HepG2 (cell line): ENCODE measurements at regions not wholly inside any gene's neighbourhood (a gene's known extent, or its start where the extent isn't known, plus 50 kb on each side); places are given as distances from the start of the nearest gene placed in this dataset.

Source experiments
- ATAC-seq: fragments of 200-7000 bp; cut with Tn5 transposase; 3 replicates; pipeline ENCODE4 v1.9.1; 2020; ENCODE audit warnings: mild to moderate bottlenecking, moderate library complexity
- BruUV-seq: library from RNA; stranded (reverse); fragments of 400-500 nt; replicated peaks from 2 replicates; lab custom pipeline; 2021; lab: Mats Ljungman, UMichigan
- CTCF ChIA-PET: fragments of 300-600 bp; formaldehyde crosslinking; extraction: SDS; loops from one replicate; lab custom pipeline; 2021; ENCODE audit warnings: low total read pairs, inconsistent platforms, low intra/inter-chr PET ratio; lab: Yijun Ruan, JAX
- POLR2A ChIA-PET: fragments of 350-600 bp; sonication (Branson Sonifier 250); formaldehyde crosslinking; loops from one replicate; lab custom pipeline; 2020; ENCODE audit warnings: antibody characterized with exemption, inconsistent platforms; lab: Yijun Ruan, JAX
- DNase-seq: peaks from one replicate; pipeline ENCODE4 v3.0.0-alpha.2; 2015; ENCODE audit warnings: low spot score
- FAIRE-seq: peaks from 3 replicates; lab custom pipeline; 2011; peaks lifted over from hg19 to GRCh38; lab: Jason Lieb, UNC
- H2AFZ ChIP-seq: one replicate; pipeline ENCODE4 v1.6.1; 2011; ENCODE audit warnings: low read length, inconsistent platforms
- H3K27ac ChIP-seq: fragments of 300-600 bp; 3 replicates; pipeline ENCODE4 v1.8.0; 2011; ENCODE audit warnings: mixed run types, mild to moderate bottlenecking, mixed read lengths, low read length, inconsistent platforms; ENCODE audit not compliant: insufficient read depth; ENCODE audit errors: extremely low read length
- H3K27me3 ChIP-seq, 2 experiments: fragments of 200-600 bp in 1 of 2; 2 replicates in 1 of 2; 3 replicates in 1 of 2; pipeline versions ENCODE4 v1.6.0 to v1.8.0; 2011; ENCODE audit warnings: low read length in 2 of 2, mild to moderate bottlenecking in 2 of 2, moderate library complexity in 2 of 2, inconsistent platforms in 1 of 2; ENCODE audit not compliant: insufficient read depth in 2 of 2, control insufficient read depth in 1 of 2
- H3K36me3 ChIP-seq, 2 experiments: fragments of 200-600 bp in 1 of 2; replicated peaks in 1 of 2; 2 replicates in 1 of 2; 3 replicates in 1 of 2; pipeline versions ENCODE4 v1.5.1 to v1.8.0; 2011; ENCODE audit warnings: low read length in 2 of 2, inconsistent platforms in 1 of 2; ENCODE audit not compliant: insufficient read depth in 2 of 2, control insufficient read depth in 1 of 2
- H3K4me1 ChIP-seq: 2 replicates; pipeline ENCODE4 v1.5.1; 2012; ENCODE audit warnings: low read length, inconsistent platforms; ENCODE audit not compliant: insufficient read depth
- H3K4me2 ChIP-seq: 2 replicates; pipeline ENCODE4 v1.6.0; 2011; ENCODE audit warnings: low read depth, low read length, inconsistent platforms
- H3K4me3 ChIP-seq, 3 experiments: fragments of 200-600 bp in 1 of 3; sonication (generic), shearing (Covaris generic) in 1 of 3; replicated peaks in 1 of 3; 2 replicates each; pipeline ENCODE4 v1.5.1; 2011 to 2016; ENCODE audit warnings: low read length in 3 of 3, inconsistent platforms in 2 of 3, low read depth in 2 of 3, mild to moderate bottlenecking in 2 of 3, control low read depth in 1 of 3, mixed read lengths in 1 of 3; ENCODE audit not compliant: insufficient read depth in 1 of 3
- H3K79me2 ChIP-seq: one replicate; pipeline ENCODE4 v1.6.1; 2011; ENCODE audit warnings: low read length, inconsistent platforms; ENCODE audit not compliant: insufficient read depth
- H3K9ac ChIP-seq: 2 replicates; pipeline ENCODE4 v1.6.0; 2011; ENCODE audit warnings: mild to moderate bottlenecking, low read depth, low read length, inconsistent platforms; ENCODE audit not compliant: insufficient read depth
- H3K9me3 ChIP-seq: 2 replicates; pipeline ENCODE4 v1.5.1; 2012; ENCODE audit warnings: mild to moderate bottlenecking, low read length
- H4K20me1 ChIP-seq: 2 replicates; pipeline ENCODE4 v1.6.0; 2011; ENCODE audit warnings: inconsistent platforms, mild to moderate bottlenecking, low read length, moderate library complexity; ENCODE audit not compliant: insufficient read depth
- CBX5 ChIP-seq: sonication (generic); formaldehyde crosslinking; IDR thresholded peaks from 2 replicates; pipeline ENCODE4 v1.4.0; 2020; ENCODE audit warnings: missing genetic modification reagents, borderline replicate concordance
- NKX3-1 ChIP-seq: sonication (generic); formaldehyde crosslinking; IDR thresholded peaks from 2 replicates; pipeline ENCODE4 v1.5.0; 2020; ENCODE audit warnings: missing genetic modification reagents
- ZNF136 ChIP-seq: sonication (generic); formaldehyde crosslinking; IDR thresholded peaks from 2 replicates; pipeline ENCODE4 v1.8.1; 2022; ENCODE audit warnings: low read depth, mild to moderate bottlenecking, moderate library complexity, missing genetic modification reagents
- ZNF234 ChIP-seq: sonication (generic); formaldehyde crosslinking; conservative IDR thresholded peaks from 2 replicates; pipeline ENCODE4 v1.5.1; 2020; ENCODE audit warnings: mild to moderate bottlenecking, missing genetic modification reagents
- ZNF331 ChIP-seq: sonication (generic); formaldehyde crosslinking; IDR thresholded peaks from 2 replicates; pipeline ENCODE4 v1.4.0; 2020; ENCODE audit warnings: missing genetic modification reagents
- ZNF383 ChIP-seq: sonication (generic); formaldehyde crosslinking; IDR thresholded peaks from 2 replicates; pipeline ENCODE4 v1.4.0; 2020; ENCODE audit warnings: missing genetic modification reagents, mild to moderate bottlenecking, borderline replicate concordance
- ZNF577 ChIP-seq: sonication (generic); formaldehyde crosslinking; IDR thresholded peaks from 2 replicates; pipeline ENCODE4 v1.4.0; 2020; ENCODE audit warnings: mild to moderate bottlenecking, low read depth, missing genetic modification reagents, borderline replicate concordance
- WGBS: methylation state at CpG from one replicate; pipeline ENCODE4 v1.1.6; 2017; ENCODE audit warnings: low lambda C conversion rate; 5-methylcytosine and 5-hydroxymethylcytosine counted together
- in situ Hi-C: cut with HindIII; loops from 2 replicates; pipeline ENCODE4 v1.10.0; 2017; ENCODE audit warnings: low pct_unique_long_range_greater_than_20kb; ENCODE audit not compliant: extremely low pct_ligation_motif_present
- intact Hi-C: fragments of 100-400 bp; cut with micrococcal nuclease; formaldehyde crosslinking; loops from one replicate; pipeline ENCODE4 v1.10.0; 2022; ENCODE audit not compliant: unreplicated experiment
- TF ChIP-seq, protein P1 (sequence below): sonication (generic); formaldehyde crosslinking; IDR thresholded peaks from 2 replicates; pipeline ENCODE4 v1.5.1; 2020; ENCODE audit warnings: missing genetic modification reagents, mild to moderate bottlenecking, borderline replicate concordance
- TF ChIP-seq, protein P2 (sequence below): sonication (generic); formaldehyde crosslinking; IDR thresholded peaks from 2 replicates; pipeline ENCODE4 v1.4.0; 2020; ENCODE audit warnings: missing genetic modification reagents, borderline replicate concordance

DNA sequence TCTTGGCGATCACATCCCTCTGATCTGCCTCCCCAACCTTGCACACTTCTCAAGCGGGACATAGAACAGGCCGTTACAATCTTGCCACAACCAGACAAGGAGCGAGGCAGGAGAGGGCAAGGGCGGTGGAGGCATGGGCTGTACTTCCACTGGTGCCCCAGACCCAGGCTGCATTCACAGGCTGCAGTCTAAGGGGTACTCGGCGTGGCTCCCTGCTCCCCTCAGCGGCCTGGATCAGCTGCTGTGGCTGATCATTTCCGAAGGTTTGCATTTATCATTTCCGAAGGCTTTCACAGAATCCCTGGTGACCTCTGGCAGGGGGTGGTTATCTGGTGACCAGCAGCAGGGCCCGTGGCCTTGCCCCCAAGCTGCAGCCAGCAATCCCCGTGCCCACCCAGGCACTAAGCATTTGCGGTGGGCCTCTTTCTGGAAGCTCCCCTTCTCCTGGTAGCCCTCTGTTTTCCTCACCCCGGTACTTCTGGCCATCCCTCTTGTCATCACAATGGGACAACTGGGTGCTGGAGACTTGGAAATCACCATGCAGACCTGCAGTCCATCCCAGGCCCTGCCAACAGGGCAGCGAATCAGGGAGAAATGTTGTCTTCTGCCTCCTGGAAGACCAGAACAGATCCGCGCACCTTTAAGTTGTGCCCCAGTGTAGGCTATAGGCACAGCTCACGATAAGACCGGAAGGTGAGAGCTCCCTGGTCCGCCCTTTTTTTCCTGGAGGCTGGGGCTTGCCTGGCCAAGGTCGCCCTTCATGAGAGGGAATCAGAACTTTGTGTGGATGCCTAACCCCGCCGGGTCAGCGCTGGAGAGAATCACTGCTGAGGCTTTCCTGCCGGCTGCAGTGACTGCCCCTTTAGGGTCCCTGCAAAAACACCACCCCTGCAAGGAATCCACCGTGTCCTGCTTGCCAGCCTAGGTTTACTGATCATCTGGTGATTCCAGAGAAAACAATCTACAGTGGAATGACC is 1739.1 kb downstream of the TP53TG3F start:
- TF ChIP-seq, protein P1, sequence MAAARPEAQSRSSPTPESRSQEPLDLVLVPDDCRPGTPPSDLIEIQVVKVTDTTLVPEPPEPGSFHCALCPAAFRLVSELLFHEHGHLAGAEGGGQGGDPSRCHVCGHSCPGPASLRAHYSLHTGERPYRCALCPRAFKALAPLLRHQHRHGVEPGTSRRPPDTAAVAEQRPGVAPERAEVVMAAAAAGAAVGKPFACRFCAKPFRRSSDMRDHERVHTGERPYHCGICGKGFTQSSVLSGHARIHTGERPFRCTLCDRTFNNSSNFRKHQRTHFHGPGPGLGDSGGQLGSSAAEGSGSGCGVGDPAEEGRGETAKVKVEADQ (CRISPR knock-in tag), result no peak
- TF ChIP-seq, all 625 proteins: peak for 0
- H3K27me3 ChIP-seq, result 0 out of 5 replicates have a peak, but pooled peaks cover 0 to 1% of the 10 kb centered on the region in 2 experiments
- H3K4me1 ChIP-seq, result no peaks in the 10 kb centered on the region
- H3K36me3 ChIP-seq, result no peaks in the 10 kb centered on the region
- DNase-seq (no peak), ATAC-seq (no peak), FAIRE-seq (no peak)
- H4K20me1 ChIP-seq, result no peaks in the 10 kb centered on the region
- H3K9me3 ChIP-seq, result peaks cover 84% of the 10 kb centered on the region
- ChIA-PET POLR2A (no interaction called here), CTCF (no interaction called here)
- no peak overlapping the region for H3K4me2 ChIP-seq
- in situ Hi-C loops (no loop called here), intact Hi-C loops (no loop called here)
- no peak overlapping the region for H3K27ac ChIP-seq
- H3K9ac ChIP-seq, result no peak overlapping the region
- H3K79me2 ChIP-seq, result no peaks in the 10 kb centered on the region
- no peak overlapping the region for H3K4me3 ChIP-seq
- H2AFZ ChIP-seq, result no peak overlapping the region
- 37% methylated on average over 20 of the region's 26 CpGs for WGBS
- BruUV-seq, result no TSS peak

DNA sequence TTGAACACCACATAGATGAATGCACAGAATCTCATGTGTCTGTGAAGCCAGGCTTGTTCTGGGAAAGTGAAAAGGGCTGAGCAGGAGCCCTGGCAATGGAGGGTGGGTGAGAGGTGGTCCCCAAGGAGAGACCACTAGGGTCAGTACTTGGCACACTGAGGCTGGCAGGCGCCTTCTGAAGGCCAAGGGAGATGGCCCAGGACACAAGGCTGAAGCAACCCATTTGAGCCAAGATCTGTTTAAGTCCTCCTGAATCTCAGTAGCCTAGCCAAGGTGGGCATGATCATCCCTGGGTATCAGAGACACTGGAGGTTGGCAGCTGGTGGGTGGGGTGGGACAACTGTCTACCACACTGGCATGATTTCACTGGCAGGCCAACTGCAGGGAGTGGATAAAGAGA is 1741.2 kb downstream of the TP53TG3F start:
- H3K4me1 ChIP-seq, result no peaks in the 10 kb centered on the region
- no TSS peak for BruUV-seq
- H3K4me3 ChIP-seq, result no peak overlapping the region
- no peak overlapping the region for H3K27ac ChIP-seq
- H3K4me2 ChIP-seq, result no peak overlapping the region
- H3K79me2 ChIP-seq, result no peaks in the 10 kb centered on the region
- H3K36me3 ChIP-seq, result no peaks in the 10 kb centered on the region
- H4K20me1 ChIP-seq, result no peaks in the 10 kb centered on the region
- POLR2A ChIA-PET, result no interaction called here
- in situ Hi-C loops (no loop called here), intact Hi-C loops (no loop called here)
- FAIRE-seq, result no peak
- 0 out of 5 replicates have a peak, but pooled peaks cover 0 to 1% of the 10 kb centered on the region in 2 experiments for H3K27me3 ChIP-seq
- H3K9ac ChIP-seq, result no peak overlapping the region
- CTCF ChIA-PET, result no interaction called here
- no peak for ATAC-seq
- no peak overlapping the region for H2AFZ ChIP-seq
- 0% methylated on average over 1 of the region's 1 CpG for WGBS
- peaks cover 68% of the 10 kb centered on the region for H3K9me3 ChIP-seq
- DNase-seq, result no peak
- TF ChIP-seq CBX5 (CRISPR knock-in tag) (no peak), ZNF136 (CRISPR knock-in tag) (no peak), ZNF234 (CRISPR knock-in tag) (no peak), ZNF331 (CRISPR knock-in tag) (no peak), ZNF577 (CRISPR knock-in tag) (no peak), NKX3-1 (no peak), ZNF383 (CRISPR knock-in tag) (no peak)
- TF ChIP-seq, protein P2, sequence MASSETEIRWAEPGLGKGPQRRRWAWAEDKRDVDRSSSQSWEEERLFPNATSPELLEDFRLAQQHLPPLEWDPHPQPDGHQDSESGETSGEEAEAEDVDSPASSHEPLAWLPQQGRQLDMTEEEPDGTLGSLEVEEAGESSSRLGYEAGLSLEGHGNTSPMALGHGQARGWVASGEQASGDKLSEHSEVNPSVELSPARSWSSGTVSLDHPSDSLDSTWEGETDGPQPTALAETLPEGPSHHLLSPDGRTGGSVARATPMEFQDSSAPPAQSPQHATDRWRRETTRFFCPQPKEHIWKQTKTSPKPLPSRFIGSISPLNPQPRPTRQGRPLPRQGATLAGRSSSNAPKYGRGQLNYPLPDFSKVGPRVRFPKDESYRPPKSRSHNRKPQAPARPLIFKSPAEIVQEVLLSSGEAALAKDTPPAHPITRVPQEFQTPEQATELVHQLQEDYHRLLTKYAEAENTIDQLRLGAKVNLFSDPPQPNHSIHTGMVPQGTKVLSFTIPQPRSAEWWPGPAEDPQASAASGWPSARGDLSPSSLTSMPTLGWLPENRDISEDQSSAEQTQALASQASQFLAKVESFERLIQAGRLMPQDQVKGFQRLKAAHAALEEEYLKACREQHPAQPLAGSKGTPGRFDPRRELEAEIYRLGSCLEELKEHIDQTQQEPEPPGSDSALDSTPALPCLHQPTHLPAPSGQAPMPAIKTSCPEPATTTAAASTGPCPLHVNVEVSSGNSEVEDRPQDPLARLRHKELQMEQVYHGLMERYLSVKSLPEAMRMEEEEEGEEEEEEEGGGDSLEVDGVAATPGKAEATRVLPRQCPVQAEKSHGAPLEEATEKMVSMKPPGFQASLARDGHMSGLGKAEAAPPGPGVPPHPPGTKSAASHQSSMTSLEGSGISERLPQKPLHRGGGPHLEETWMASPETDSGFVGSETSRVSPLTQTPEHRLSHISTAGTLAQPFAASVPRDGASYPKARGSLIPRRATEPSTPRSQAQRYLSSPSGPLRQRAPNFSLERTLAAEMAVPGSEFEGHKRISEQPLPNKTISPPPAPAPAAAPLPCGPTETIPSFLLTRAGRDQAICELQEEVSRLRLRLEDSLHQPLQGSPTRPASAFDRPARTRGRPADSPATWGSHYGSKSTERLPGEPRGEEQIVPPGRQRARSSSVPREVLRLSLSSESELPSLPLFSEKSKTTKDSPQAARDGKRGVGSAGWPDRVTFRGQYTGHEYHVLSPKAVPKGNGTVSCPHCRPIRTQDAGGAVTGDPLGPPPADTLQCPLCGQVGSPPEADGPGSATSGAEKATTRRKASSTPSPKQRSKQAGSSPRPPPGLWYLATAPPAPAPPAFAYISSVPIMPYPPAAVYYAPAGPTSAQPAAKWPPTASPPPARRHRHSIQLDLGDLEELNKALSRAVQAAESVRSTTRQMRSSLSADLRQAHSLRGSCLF (CRISPR knock-in tag), result no peak
